T-cell (primary cell): ENCODE measurements at regions not wholly inside any gene's neighbourhood (a gene's known extent, or its start where the extent isn't known, plus 50 kb on each side); places are given as distances from the start of the nearest gene placed in this dataset.

Source experiments
- ATAC-seq, 4 experiments: fragments of 200-7000 bp in 3 of 4; fragments of 150-1000 bp in 1 of 4; cut with Tn5 transposase; replicated peaks in 1 of 4; 1 replicate in 3 of 4; 2 replicates in 1 of 4; pipeline ENCODE4 v1.10.0; 2021; ENCODE audit warnings: moderate library complexity in 3 of 4, mild to moderate bottlenecking in 2 of 4, moderate number of reproducible peaks in 1 of 4
- CTCF ChIA-PET, 2 donors: fragments of 300-600 bp; sonication (Branson Sonifier 250); formaldehyde crosslinking; loops; one replicate each; lab custom pipeline; 2022; ENCODE audit warnings: antibody characterized with exemption in 2 of 2; lab: Charles Lee
- POLR2A ChIA-PET, 2 donors: fragments of 300-600 bp; sonication (Branson Sonifier 250); formaldehyde crosslinking; loops; one replicate each; lab custom pipeline; 2022; ENCODE audit warnings: antibody characterized with exemption in 2 of 2; lab: Charles Lee
- DNase-seq, 35 experiments: peaks; one replicate each; pipeline versions ENCODE4 v3.0.0 to v3.0.0-alpha.2; 2013 to 2023
- H3K27ac ChIP-seq: one replicate; pipeline ENCODE4 v1.5.1; 2013; ENCODE audit warnings: low read length
- H3K27me3 ChIP-seq, 2 experiments: replicated peaks in 1 of 2; 1 replicate in 1 of 2; 2 replicates in 1 of 2; pipeline versions ENCODE4 v1.6.1 to v1.7.0; 2013; ENCODE audit warnings: low read length in 1 of 2, mixed read lengths in 1 of 2; ENCODE audit not compliant: control insufficient read depth in 2 of 2, insufficient read depth in 2 of 2; ENCODE audit errors: extremely low read depth in 1 of 2
- H3K36me3 ChIP-seq, 2 donors: 1 replicate in 1 of 2; 2 replicates in 1 of 2; pipeline versions ENCODE4 v1.6.1 to v1.7.0; 2013; ENCODE audit warnings: low read length in 1 of 2; ENCODE audit not compliant: control insufficient read depth in 2 of 2, insufficient read depth in 1 of 2; ENCODE audit errors: extremely low read depth in 1 of 2
- H3K4me1 ChIP-seq, 2 experiments: 1 replicate in 1 of 2; 2 replicates in 1 of 2; pipeline versions ENCODE4 v1.6.1 to v1.7.0; 2013; ENCODE audit warnings: low read length in 2 of 2, mixed read lengths in 1 of 2; ENCODE audit not compliant: insufficient read depth in 2 of 2, control insufficient read depth in 1 of 2; ENCODE audit errors: extremely low read depth in 1 of 2
- H3K4me3 ChIP-seq, 2 donors: 1 replicate in 1 of 2; 2 replicates in 1 of 2; pipeline versions ENCODE4 v1.5.1 to v1.7.0; 2013; ENCODE audit warnings: mild to moderate bottlenecking in 2 of 2, low read length in 1 of 2, moderate library complexity in 1 of 2; ENCODE audit not compliant: control insufficient read depth in 1 of 2; ENCODE audit errors: extremely low read depth in 1 of 2
- H3K9me3 ChIP-seq: 2 replicates; pipeline ENCODE4 v1.7.0; 2013
- H3K27ac Mint-ChIP-seq, 2 donors: one replicate each; pipeline ENCODE4 v1.8.0; 2020 to 2021; ENCODE audit warnings: mild to moderate bottlenecking in 2 of 2, mixed read lengths in 2 of 2
- H3K27me3 Mint-ChIP-seq, 2 donors: one replicate each; pipeline ENCODE4 v1.8.0; 2021 to 2022; ENCODE audit warnings: mixed read lengths in 2 of 2
- H3K36me3 Mint-ChIP-seq: one replicate; pipeline ENCODE4 v1.8.0; 2021; ENCODE audit warnings: mixed read lengths
- H3K4me1 Mint-ChIP-seq, 3 donors: one replicate each; pipeline ENCODE4 v1.8.0; 2020 to 2022; ENCODE audit warnings: mixed read lengths in 3 of 3, mild to moderate bottlenecking in 1 of 3
- H3K4me3 Mint-ChIP-seq, 3 donors: one replicate each; pipeline ENCODE4 v1.8.0; 2020 to 2022; ENCODE audit warnings: mild to moderate bottlenecking in 3 of 3, mixed read lengths in 3 of 3, moderate library complexity in 3 of 3
- H3K9me3 Mint-ChIP-seq, 3 donors: one replicate each; pipeline ENCODE4 v1.8.0; 2020 to 2022; ENCODE audit warnings: mixed read lengths in 3 of 3
- WGBS: methylation state at CpG from one replicate; pipeline ENCODE4 v1.1.5; 2013; ENCODE audit warnings: missing lambda C conversion rate; ENCODE audit not compliant: insufficient coverage; 5-methylcytosine and 5-hydroxymethylcytosine counted together

GRCh38 chr10:2097937-2098336, 360.6 kb upstream of the ADARB2 start:
- Histone ChIP-seq H3K4me3 (no peak overlapping the region), H3K27ac (no peak overlapping the region), H3K27me3 (peaks cover 0 to 2% of the 10 kb centered on the region in 2 experiments), H3K36me3 (no peaks in the 10 kb centered on the region), H3K9me3 (no peaks in the 10 kb centered on the region), H3K4me1 (no peaks in the 10 kb centered on the region)
- 91% methylated on average over 6 of the region's 10 CpGs for WGBS
- no peaks in the 10 kb centered on the region for H3K36me3 Mint-ChIP-seq
- H3K4me3 Mint-ChIP-seq = no peak overlapping the region
- ATAC-seq (no peak), DNase-seq (no peak)
- no peaks in the 10 kb centered on the region for H3K4me1 Mint-ChIP-seq
- H3K27ac Mint-ChIP-seq = no peak overlapping the region
- no peaks in the 10 kb centered on the region for H3K9me3 Mint-ChIP-seq
- H3K27me3 Mint-ChIP-seq = no peaks in the 10 kb centered on the region
- ChIA-PET POLR2A (no interaction called here), CTCF (no interaction called here)

DNA sequence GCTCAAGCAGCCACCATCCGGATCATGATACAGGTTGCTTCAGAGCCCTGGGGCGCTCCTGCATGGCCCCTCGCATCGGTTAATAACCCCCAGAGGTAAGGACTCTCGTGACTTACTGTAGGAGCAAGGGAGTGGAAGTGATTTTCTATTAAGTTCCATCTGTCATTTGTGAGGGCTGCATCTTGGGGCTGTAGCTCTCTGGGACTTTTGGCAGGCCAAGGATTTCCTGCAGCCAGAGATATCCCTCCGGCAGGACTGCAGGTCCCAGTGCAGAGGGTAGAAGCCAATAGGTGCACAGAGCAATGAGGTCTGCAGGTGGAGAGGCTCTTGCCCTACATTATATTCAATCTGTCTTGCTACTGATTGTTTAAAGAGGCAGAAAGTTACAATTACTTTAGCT, 356.8 kb upstream of the ADARB2 start:
- Histone ChIP-seq H3K4me3 (no peak overlapping the region), H3K36me3 (no peaks in the 10 kb centered on the region), H3K4me1 (no peaks in the 10 kb centered on the region), H3K27me3 (peaks cover 0 to 2% of the 10 kb centered on the region in 2 experiments), H3K9me3 (no peaks in the 10 kb centered on the region), H3K27ac (no peak overlapping the region)
- 68% methylated on average over 4 of the region's 6 CpGs for WGBS
- Mint-ChIP-seq H3K27me3 (peaks cover 0 to 2% of the 10 kb centered on the region in 2 donors), H3K9me3 (peaks cover 0 to under 1% (median 0%) of the 10 kb centered on the region in 3 donors), H3K36me3 (no peaks in the 10 kb centered on the region), H3K4me3 (no peak overlapping the region), H3K27ac (no peak overlapping the region), H3K4me1 (no peaks in the 10 kb centered on the region)
- DNase-seq = no peak
- no peak for ATAC-seq
- ChIA-PET CTCF (no interaction called here), POLR2A (no interaction called here)

DNA sequence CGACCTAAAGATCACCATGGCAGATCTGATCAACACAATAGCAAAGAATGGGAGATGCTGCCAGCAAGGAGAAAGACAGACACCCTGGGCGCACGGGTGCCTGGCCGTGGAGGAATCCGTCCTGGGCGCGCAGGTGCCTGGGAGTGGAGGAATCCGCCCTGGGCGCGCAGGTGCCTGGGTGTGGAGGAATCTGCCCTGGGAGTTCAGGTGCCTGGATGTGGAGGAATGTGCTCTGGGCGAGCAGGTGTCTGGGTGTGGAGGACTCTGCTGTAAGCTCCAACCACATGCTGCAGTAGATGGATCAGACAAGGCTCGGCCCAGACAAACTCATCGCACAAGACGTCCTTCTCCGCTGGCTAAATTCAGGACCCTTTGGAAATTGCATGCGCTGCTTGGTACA, 346.3 kb upstream of the ADARB2 start:
- no peak overlapping the region for H3K4me3 Mint-ChIP-seq
- H3K27me3 ChIP-seq = peaks cover 0 to 7% of the 10 kb centered on the region in 2 experiments
- ATAC-seq (no peak), DNase-seq (no peak)
- peaks cover 0 to 4% (median 4%) of the 10 kb centered on the region in 3 donors for H3K9me3 Mint-ChIP-seq
- no peaks in the 10 kb centered on the region for H3K36me3 ChIP-seq
- ChIA-PET CTCF (no interaction called here), POLR2A (no interaction called here)
- H3K36me3 Mint-ChIP-seq = no peaks in the 10 kb centered on the region
- H3K4me3 ChIP-seq = no peak overlapping the region
- H3K4me1 Mint-ChIP-seq = no peaks in the 10 kb centered on the region
- H3K27ac ChIP-seq = no peak overlapping the region
- WGBS = 92% methylated on average over 15 of the region's 16 CpGs
- H3K4me1 ChIP-seq = no peaks in the 10 kb centered on the region
- H3K9me3 ChIP-seq = no peaks in the 10 kb centered on the region
- no peak overlapping the region for H3K27ac Mint-ChIP-seq
- peaks cover 4 to 14% of the 10 kb centered on the region in 2 donors for H3K27me3 Mint-ChIP-seq

DNA sequence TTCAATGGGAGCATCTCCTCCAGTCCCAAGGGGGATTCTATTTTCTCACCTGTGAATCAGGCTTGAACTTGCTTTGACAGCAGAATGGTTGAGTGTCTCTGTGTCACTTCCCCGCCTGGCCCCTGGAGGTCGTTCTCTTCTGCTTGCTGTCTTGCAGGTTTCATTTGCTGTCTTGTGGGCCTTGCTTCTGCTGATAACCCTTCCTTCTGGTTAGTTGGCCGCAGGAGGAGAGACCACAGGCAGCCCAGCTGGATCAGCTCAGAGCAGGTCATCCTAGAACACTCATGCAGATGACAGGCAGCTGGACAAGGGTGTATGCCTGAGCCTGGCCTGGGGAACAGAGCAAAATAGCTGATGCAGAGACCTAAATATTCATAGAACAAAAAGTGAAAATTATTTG, 344.2 kb upstream of the ADARB2 start:
- no peaks in the 10 kb centered on the region for H3K9me3 ChIP-seq
- no peaks in the 10 kb centered on the region for H3K9me3 Mint-ChIP-seq
- DNase-seq (no peak), ATAC-seq (no peak)
- no peak overlapping the region for H3K27ac Mint-ChIP-seq
- no peak overlapping the region for H3K27ac ChIP-seq
- H3K36me3 ChIP-seq = no peaks in the 10 kb centered on the region
- CTCF ChIA-PET = no interaction called here
- no peak overlapping the region for H3K4me3 ChIP-seq
- WGBS = 50% methylated on average over 2 of the region's 3 CpGs
- no peaks in the 10 kb centered on the region for H3K4me1 ChIP-seq
- no peaks in the 10 kb centered on the region for H3K4me1 Mint-ChIP-seq
- H3K27me3 ChIP-seq = peaks cover 0 to 7% of the 10 kb centered on the region in 2 experiments
- POLR2A ChIA-PET = no interaction called here
- H3K4me3 Mint-ChIP-seq = no peak overlapping the region
- peaks cover 0 to 6% of the 10 kb centered on the region in 2 donors for H3K27me3 Mint-ChIP-seq
- no peaks in the 10 kb centered on the region for H3K36me3 Mint-ChIP-seq

DNA sequence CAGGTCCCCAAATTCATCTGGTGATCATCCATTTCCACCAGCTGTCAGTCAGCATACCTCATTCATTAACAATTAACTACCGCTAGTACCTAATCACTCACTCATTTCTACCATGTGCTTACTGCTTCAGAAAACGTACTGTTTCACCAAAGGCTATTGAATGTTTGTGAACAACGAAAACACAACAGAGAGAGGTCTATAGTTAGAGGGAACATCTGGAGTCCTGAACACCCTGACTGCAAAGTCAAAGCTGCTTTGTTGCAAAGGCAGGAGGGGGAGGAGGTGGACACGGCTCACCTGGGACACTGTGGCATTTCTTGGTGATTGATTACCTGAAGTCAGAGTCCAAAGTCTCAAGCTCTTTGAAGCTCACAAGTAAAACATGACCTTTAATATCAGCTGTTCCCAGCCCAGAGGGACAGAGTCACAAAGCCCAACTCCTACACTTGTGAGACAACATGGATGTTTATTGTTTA, 342.3 kb upstream of the ADARB2 start:
- Histone ChIP-seq H3K36me3 (no peaks in the 10 kb centered on the region), H3K4me3 (no peak overlapping the region), H3K27ac (no peak overlapping the region), H3K9me3 (no peaks in the 10 kb centered on the region), H3K27me3 (peaks cover 0 to 5% of the 10 kb centered on the region in 2 experiments), H3K4me1 (no peaks in the 10 kb centered on the region)
- H3K36me3 Mint-ChIP-seq = no peaks in the 10 kb centered on the region
- H3K4me1 Mint-ChIP-seq = no peaks in the 10 kb centered on the region
- no peak for ATAC-seq
- peaks cover 0 to 3% of the 10 kb centered on the region in 2 donors for H3K27me3 Mint-ChIP-seq
- ChIA-PET CTCF (no interaction called here), POLR2A (no interaction called here)
- H3K27ac Mint-ChIP-seq = no peak overlapping the region
- WGBS = 75% methylated on average over 1 of the region's 4 CpGs
- H3K4me3 Mint-ChIP-seq = no peak overlapping the region
- no peaks in the 10 kb centered on the region for H3K9me3 Mint-ChIP-seq
- DNase-seq = no peak

GRCh38 chr10:2077231-2077630, 339.9 kb upstream of the ADARB2 start:
- Histone ChIP-seq H3K27me3 (peaks cover 0 to 6% of the 10 kb centered on the region in 2 experiments), H3K27ac (no peak overlapping the region), H3K36me3 (no peaks in the 10 kb centered on the region), H3K4me1 (no peaks in the 10 kb centered on the region), H3K9me3 (no peaks in the 10 kb centered on the region), H3K4me3 (no peak overlapping the region)
- Mint-ChIP-seq H3K9me3 (peaks cover 0 to 4% (median 0%) of the 10 kb centered on the region in 3 donors), H3K27ac (no peak overlapping the region), H3K27me3 (peaks cover 0 to 5% of the 10 kb centered on the region in 2 donors), H3K4me1 (no peaks in the 10 kb centered on the region), H3K36me3 (no peaks in the 10 kb centered on the region), H3K4me3 (no peak overlapping the region)
- CTCF ChIA-PET = no interaction called here
- no peak for DNase-seq
- POLR2A ChIA-PET = no interaction called here
- no CpG with 5 or more reads among the region's 5 CpGs for WGBS
- ATAC-seq = no peak

GRCh38 chr10:2076528-2076927, 339.2 kb upstream of the ADARB2 start:
- no peak overlapping the region for H3K4me3 Mint-ChIP-seq
- ATAC-seq (no peak), DNase-seq (no peak)

More at GRCh38 chr10:2076528-2076927, 339.2 kb upstream of the ADARB2 start:
- H3K36me3 Mint-ChIP-seq = no peaks in the 10 kb centered on the region
- no peaks in the 10 kb centered on the region for H3K4me1 Mint-ChIP-seq
- ChIA-PET CTCF (no interaction called here), POLR2A (no interaction called here)
- H3K9me3 Mint-ChIP-seq = peaks cover 0 to 5% (median 0%) of the 10 kb centered on the region in 3 donors
- WGBS = 93% methylated on average over 11 of the region's 11 CpGs
- peaks cover 0 to 5% of the 10 kb centered on the region in 2 donors for H3K27me3 Mint-ChIP-seq
- H3K4me3 ChIP-seq = no peak overlapping the region
- no peaks in the 10 kb centered on the region for H3K4me1 ChIP-seq
- H3K27me3 ChIP-seq = peaks cover 0 to 4% of the 10 kb centered on the region in 2 experiments
- H3K9me3 ChIP-seq = no peaks in the 10 kb centered on the region
- H3K36me3 ChIP-seq = no peaks in the 10 kb centered on the region
- no peak overlapping the region for H3K27ac ChIP-seq
- H3K27ac Mint-ChIP-seq = no peak overlapping the region
